ENCODE measurements at regions not wholly inside any gene's neighbourhood (a gene's known extent, or its start where the extent isn't known, plus 50 kb on each side); places are given as distances from the start of the nearest gene placed in this dataset.

GRCh38 chr13:81406639-81407292 lies 1065.8 kb upstream of the SPRY2 start:
- intact Hi-C loops (cut with DNase I), result no loop called here
- Histone ChIP-seq H3K4me1 (no peaks in the 10 kb centered on the region), H3K27me3 (no peaks in the 10 kb centered on the region), H3K27ac (no peak overlapping the region), H3K9me3 (no peaks in the 10 kb centered on the region), H3K4me3 (no peak overlapping the region), H3K9ac (ENCODE audit: low read depth in 2 of 2, low read length in 2 of 2) (no peak overlapping the region), H3K36me3 (no peaks in the 10 kb centered on the region)
- TF ChIP-seq CTCF (IDR thresholded peaks at IDR 0.05), result no peak
- DNase-seq, result no peak

- H3K4me1 ChIP-seq, result no peaks in the 10 kb centered on the region
- TF ChIP-seq CTCF (IDR thresholded peaks at IDR 0.05), result no peak
- no peak overlapping the region for H3K4me3 ChIP-seq
- H3K27me3 ChIP-seq, result no peaks in the 10 kb centered on the region
- H3K9ac ChIP-seq (ENCODE audit: low read depth in 2 of 2, low read length in 2 of 2), result no peak overlapping the region
- H3K36me3 ChIP-seq, result no peaks in the 10 kb centered on the region
- DNase-seq, result no peak
- no peaks in the 10 kb centered on the region for H3K9me3 ChIP-seq
- intact Hi-C loops (cut with DNase I), result no loop called here
- H3K27ac ChIP-seq, result no peak overlapping the region
These were observed 1065.1 kb upstream of the SPRY2 start for GRCh38 chr13:81406022-81406421.

GRCh38 chr13:81396192-81396591 lies 1055.3 kb upstream of the SPRY2 start:
- TF ChIP-seq CTCF (IDR thresholded peaks at IDR 0.05), result no peak
- no peak overlapping the region for H3K4me3 ChIP-seq
- no peaks in the 10 kb centered on the region for H3K9me3 ChIP-seq
- H3K36me3 ChIP-seq, result no peaks in the 10 kb centered on the region
- no peaks in the 10 kb centered on the region for H3K4me1 ChIP-seq
- intact Hi-C loops (cut with DNase I), result no loop called here
- H3K27me3 ChIP-seq, result no peaks in the 10 kb centered on the region
- no peak overlapping the region for H3K27ac ChIP-seq
- DNase-seq, result no peak
- H3K9ac ChIP-seq (ENCODE audit: low read depth in 2 of 2, low read length in 2 of 2), result no peak overlapping the region

GRCh38 chr13:81395368-81395767 lies 1054.4 kb upstream of the SPRY2 start:
- Histone ChIP-seq H3K4me3 (no peak overlapping the region), H3K36me3 (no peaks in the 10 kb centered on the region), H3K9ac (ENCODE audit: low read depth in 2 of 2, low read length in 2 of 2) (no peak overlapping the region), H3K4me1 (no peaks in the 10 kb centered on the region), H3K27me3 (no peaks in the 10 kb centered on the region), H3K9me3 (no peaks in the 10 kb centered on the region), H3K27ac (peak overlapping the region; percentile 63)
- no peak for TF ChIP-seq CTCF (IDR thresholded peaks at IDR 0.05)
- intact Hi-C loops (cut with DNase I), result no loop called here
- DNase-seq, result peak; percentile 75

- intact Hi-C loops (cut with DNase I), result no loop called here
- Histone ChIP-seq H3K9ac (ENCODE audit: low read depth in 2 of 2, low read length in 2 of 2) (no peak overlapping the region), H3K9me3 (no peaks in the 10 kb centered on the region), H3K36me3 (no peaks in the 10 kb centered on the region), H3K27ac (peak overlapping the region; percentile 63), H3K27me3 (no peaks in the 10 kb centered on the region), H3K4me1 (no peaks in the 10 kb centered on the region), H3K4me3 (no peak overlapping the region)
- TF ChIP-seq CTCF (IDR thresholded peaks at IDR 0.05), result no peak
- no peak for DNase-seq
These were observed 1053.7 kb upstream of the SPRY2 start for GRCh38 chr13:81394640-81395039.

Data from colonic mucosa (tissue), 4 donors.